ENCODE measurements at regions not wholly inside any gene's neighbourhood (a gene's known extent, or its start where the extent isn't known, plus 50 kb on each side); places are given as distances from the start of the nearest gene placed in this dataset.
"Not testable (repeated sequence)": the region's sequence is repeated elsewhere in the genome, so short reads cannot be mapped to it uniquely, and the experiment has no call there.

GRCh38 chr2:129188451-129188850 is 791.0 kb upstream of the RAB6C start:
- no peak for FAIRE-seq

DNA sequence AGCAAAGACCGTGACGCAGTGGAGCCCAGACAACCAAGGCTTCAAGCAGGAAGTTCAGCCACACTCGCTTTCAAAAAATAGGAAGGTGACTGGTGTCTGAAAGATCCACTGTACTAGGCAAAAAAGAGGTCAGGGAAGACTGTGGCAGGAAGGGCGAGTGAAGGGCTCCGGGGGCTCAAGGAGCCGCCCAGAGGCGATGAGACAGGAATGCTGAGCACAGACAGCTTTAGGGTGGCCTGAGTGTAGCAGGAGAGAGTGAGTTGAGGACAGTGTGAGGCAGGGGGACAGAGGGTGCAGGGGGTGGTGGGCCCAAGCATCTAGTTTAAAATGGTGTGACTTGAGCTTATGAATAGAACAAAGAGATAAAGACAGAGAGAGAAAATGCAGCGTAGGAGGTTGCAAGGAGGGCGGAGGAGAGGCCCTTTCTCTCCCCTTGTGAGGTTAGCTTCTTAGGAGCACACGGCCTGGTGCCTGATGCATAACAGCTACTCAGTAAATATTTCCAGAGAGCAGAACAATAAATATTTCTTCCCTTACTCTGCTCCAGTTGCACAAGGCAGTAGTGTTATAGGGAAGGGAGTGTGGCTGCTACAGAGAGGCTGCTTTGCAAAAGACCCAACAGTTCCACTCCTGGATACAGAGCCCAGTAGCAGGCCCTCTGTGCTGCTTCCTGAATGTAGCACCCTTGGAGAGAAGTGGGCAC is 789.7 kb upstream of the RAB6C start:
- no peak for FAIRE-seq

- FAIRE-seq: no peak
Observed at GRCh38 chr2:129190494-129190893, 789.0 kb upstream of the RAB6C start.

- no peak for FAIRE-seq
Observed at GRCh38 chr2:129191530-129191929, 787.9 kb upstream of the RAB6C start.

DNA sequence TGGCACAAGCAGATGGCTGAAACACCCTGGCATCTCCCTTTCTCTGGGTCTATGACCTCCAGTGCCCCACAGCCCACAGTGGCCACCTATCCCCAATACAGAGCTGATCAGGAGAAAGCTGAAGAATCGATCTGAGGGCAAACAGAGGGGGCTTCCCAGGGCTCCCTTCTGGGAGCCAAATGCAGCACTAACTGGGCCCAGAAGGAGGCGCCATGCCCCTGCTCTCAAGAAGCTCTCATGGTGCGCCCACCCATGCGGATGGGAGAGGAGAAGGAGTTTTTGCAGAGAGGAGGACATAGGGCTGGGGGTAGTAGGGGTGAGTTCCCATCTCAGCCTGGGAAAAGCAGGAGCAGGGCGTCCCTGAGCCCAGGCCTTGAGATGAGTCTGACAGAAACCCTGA is 787.3 kb upstream of the RAB6C start:
- no peak for FAIRE-seq

- no peak for FAIRE-seq
Observed at GRCh38 chr2:129192841-129193253, 786.6 kb upstream of the RAB6C start.

- no peak for FAIRE-seq
Observed at GRCh38 chr2:129193961-129194360, 785.5 kb upstream of the RAB6C start.

DNA sequence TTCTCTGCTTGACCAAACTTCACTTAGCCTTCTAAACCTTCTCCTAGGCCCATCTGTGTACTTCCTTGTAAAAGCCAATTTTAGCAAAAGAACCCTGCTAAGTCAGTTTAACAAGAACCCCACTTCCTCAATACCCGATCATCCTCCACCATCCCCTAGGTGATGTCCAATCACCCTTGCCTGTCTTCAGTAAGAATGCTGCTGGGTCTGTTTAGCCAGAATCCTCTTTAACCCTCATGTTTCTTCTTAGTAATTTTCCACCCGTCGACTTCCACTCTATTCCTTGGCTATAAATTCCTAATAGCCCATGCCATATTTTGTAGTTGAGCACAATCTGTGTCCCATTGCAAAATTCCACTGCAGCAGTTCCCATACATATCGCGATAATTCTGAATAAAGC is 780.0 kb upstream of the RAB6C start:
- no peak for FAIRE-seq

DNA sequence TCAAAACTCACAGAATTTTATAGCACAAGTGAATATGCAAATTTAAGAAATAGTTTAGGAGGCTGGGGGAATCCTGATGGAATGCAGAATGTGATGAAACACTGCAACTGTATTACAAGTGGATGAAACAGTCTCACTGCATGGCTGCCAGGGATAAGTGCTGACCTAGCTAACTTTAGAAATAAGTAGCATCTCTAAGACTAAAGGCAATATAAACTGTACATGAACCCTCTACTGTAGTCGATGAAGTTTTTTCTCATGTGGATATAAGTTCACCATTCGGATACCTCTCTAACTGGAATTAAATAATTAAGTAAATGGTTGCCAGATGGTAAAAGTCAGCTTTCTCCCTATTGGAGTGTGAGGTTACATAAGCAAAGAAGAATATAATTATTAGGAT is 777.8 kb upstream of the RAB6C start:
- FAIRE-seq: no peak

DNA sequence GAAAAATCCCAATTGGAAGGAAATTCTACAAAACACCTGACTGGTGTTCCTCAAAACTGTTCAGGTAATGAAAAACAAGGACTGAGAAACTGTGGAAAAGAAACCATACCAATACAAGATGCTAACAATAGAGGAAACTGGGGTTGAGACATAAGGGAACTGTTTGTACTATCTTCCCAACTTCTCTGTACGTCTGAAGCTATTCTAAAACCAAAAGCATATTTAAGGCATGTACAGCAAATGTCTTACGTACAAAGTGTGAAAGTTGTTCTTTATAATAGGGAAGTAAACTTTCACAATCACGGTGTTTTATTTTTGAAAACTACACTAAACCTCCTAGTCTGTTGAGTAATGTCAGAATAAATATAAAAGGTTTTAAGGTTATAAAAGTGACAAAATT is 776.1 kb upstream of the RAB6C start:
- no peak for FAIRE-seq

GRCh38 chr2:129204581-129204980 is 774.9 kb upstream of the RAB6C start:
- FAIRE-seq: not testable (repeated sequence)

GRCh38 chr2:129205176-129205575 is 774.3 kb upstream of the RAB6C start:
- FAIRE-seq: no peak

DNA sequence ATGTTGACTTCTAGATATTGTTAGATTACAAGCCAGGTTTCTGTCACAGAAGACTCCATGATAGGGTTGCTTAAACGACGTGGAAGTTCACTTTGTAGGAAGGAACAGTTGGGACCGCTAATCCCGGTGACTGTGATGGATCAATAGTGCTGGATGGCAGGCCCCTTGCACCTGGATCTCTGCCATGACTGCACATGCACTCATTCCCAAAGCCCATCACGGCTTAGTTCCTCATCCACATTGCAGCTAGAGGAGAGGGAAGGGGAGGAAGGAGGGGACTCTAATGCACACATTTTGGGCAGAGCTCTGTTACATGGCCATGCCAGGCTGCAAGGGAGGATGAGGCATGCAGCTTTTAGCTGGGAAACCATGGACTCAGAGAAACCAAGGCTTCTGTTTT is 773.7 kb upstream of the RAB6C start:
- no peak for FAIRE-seq

GRCh38 chr2:129212299-129212958 is 767.0 kb upstream of the RAB6C start:
- FAIRE-seq: no peak

DNA sequence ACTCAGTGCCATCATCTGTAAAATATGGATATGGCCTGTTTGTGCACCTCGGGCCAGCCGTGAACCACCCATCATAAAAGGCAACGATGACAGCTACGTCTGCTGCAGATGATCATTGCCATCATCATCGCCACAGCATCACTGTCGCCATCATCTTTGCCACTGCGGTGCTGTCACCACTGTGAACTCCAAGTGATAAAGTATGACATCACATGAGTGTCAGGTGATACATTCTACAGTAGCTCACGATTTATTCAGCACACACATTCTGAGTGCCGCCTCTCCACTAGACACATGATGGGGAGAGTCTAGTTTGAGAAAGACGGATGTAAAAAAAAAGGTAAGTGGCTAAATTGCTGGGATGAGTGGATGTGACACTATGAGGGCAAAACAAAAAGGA is 755.4 kb upstream of the RAB6C start:
- FAIRE-seq: no peak

DNA sequence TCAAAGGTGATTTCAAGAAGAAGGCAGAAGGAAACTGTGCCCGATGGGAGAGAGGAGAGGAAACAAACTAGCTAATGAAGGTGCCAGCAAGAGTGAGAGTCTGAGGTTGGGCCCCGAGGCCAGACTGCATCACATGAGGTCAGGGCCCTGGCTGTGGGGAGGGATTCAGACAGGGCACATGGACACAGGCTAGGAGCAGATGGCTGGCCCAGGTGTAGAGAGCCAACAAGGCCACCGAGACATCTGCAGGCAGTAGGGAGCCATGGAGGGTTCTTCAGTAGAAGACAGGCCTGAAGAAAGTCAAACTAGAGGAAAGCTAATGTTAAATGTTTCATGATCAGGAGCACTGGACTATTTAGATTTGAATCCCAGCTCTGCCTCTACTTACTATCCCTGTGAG is 755.0 kb upstream of the RAB6C start:
- FAIRE-seq: no peak

- FAIRE-seq: no peak
Observed at GRCh38 chr2:129229196-129229595, 750.3 kb upstream of the RAB6C start.

DNA sequence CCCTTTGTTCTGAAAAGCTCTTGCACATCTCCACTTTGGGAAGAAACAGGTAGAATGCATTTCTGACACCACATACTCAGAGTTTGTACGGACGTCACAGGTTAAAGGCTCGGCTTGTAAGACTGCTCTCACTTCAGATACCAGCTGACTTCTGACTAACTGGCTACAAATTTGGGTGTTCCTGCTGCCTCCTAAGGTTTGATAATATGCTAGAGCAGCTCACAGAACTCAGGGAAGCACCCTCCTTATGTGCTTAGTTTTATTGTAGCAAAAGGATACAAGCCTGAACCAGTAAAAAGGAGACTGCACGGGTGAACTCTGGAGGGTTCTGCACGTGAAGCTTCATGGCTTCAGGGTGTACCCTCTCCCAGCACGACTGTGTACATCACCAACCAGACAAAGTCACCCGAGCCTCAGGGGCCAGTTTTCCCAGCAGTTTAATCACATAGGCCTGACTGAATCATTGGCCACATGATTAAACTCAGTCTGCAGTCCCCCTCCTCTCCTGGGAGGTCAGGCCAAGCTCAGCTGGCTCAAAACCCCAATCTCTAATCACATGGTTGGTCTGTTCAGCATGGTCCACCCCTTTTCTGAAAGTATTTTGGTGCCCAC is 749.5 kb upstream of the RAB6C start:
- no peak for FAIRE-seq

DNA sequence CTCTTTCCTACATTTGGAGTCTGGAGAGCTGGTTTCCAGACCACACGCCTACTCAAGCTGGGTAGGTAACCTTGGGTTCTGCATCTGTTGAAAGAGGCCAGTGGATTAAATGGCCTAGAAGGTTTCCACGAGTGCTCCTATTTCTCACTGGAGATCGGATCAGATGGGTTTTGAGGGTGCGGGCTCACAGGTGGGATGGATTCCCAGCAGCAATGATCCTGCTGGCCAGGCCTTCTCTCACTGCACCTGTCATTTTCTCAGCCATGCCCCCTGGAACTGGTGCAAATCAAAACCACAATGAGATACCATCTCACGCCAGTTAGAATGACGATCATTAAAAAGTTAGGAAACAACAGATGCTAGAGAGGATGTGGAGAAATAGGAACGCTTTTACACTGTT is 747.5 kb upstream of the RAB6C start:
- FAIRE-seq: no peak

DNA sequence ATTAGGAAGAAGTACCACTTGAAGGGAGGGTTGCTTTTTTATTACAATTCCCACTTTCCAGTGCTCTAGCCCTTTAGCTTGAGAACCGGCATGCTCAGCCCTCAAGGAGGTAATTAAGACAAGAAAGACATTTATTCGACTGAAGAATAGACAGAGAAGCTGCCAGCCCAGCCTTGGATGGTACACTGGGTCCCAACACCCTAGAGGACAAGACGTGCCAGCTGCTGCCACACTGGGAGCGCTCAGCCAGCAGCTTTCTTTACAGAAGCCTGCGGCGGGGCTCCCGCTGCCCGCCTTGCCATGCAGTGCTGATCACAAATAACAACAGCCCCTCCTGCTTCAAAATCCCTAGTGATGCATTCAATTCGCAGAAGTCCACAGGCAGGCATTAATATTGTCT is 746.3 kb upstream of the RAB6C start:
- FAIRE-seq: no peak

- FAIRE-seq: no peak
Observed at GRCh38 chr2:129233751-129234406, 745.6 kb upstream of the RAB6C start.

DNA sequence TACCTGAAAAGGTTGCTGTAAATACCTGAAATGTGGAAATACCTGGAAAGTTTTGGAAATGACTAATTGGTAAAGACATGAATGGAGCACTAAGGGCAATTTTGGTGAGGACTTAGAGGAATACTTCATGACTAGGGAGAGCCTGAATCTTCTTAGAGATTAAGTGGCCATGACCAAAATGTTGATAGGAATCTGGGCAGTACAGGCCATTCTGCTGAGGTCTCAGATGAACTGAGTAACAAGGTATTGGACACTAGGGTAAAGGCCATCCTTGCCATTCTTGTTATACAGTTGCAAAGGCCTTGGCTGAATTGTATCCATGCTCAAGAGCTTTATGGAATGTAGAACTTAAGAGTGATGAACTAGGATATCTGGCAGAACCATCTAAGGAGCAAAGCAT is 742.9 kb upstream of the RAB6C start:
- no peak for FAIRE-seq

- FAIRE-seq: no peak
Observed at GRCh38 chr2:129237966-129238725, 741.3 kb upstream of the RAB6C start.

All from G401.6 (cell line).